HT1080 (cell line): ENCODE measurements at regions not wholly inside any gene's neighbourhood (a gene's known extent, or its start where the extent isn't known, plus 50 kb on each side); places are given as distances from the start of the nearest gene placed in this dataset.

Experiments
- DNase-seq: peaks from one replicate; pipeline ENCODE4 v3.0.0-alpha.2; 2015; ENCODE audit warnings: low read depth

DNA sequence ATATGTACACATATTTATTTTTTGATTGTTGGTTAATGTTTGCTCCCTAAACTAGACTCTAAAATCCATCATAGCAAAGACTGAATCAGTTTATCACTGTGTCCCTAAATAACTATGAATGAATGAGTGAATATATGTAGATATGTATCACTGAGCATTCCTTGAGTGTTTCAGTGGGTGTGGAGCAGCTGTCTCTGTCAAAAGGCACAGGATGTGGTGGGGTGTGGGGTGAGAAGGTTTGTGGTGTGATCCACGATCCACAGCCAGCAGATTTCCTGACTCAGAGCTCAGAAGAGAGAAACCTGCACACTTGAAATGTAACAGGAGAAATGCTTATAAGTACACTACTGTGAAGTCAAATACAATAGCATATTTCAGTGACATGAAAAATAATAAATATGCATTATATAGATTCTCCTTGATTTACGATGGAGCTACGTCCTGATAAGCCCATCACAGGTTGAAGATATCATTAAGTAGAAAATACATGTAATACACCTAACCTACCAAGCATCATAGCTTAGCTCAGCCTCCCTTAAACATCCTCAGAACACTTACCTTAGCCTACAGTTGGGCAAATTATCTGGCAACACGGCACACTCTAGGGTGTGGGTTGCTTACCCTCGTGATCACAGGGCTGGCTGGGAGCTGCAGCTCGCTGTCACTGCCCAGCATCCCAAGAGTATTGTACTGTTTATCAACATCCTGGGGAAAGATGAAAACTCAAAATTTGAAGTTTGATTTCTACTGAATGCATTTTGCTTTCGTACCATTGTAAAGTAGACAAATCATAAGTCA lies 287.0 kb downstream of the GAS1 start:
- DNase-seq, result peak; percentile 76

DNA sequence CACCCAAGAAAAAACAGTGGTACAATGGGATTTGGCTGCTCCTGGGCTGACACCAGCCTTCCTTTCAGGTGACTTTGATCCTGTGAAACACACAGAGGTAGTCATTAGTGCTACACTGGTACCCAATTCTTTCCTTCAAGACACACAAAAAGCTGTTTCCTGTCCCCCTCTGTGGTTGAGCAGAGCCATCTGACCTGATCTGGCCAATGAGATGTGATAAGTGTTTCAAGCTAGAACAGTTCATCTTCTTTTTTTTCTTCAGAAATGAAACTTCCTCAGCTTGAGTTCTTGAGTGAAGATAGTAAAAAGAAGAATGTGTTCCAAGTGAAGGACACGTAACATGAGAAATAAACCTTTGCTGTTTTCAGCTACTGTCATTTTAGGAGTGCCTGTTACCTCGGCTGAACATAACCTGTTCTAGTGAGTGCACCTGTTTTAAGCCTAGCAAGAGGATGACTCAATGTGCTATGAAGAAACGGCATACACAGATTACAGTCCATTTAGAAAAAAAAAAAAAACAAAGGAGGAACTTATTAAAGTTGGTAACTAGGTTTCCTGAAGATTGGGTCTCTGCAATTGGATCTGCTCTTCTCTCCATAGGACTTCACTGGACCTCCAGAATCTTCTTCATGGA lies 287.8 kb downstream of the GAS1 start:
- DNase-seq, result no peak

DNA sequence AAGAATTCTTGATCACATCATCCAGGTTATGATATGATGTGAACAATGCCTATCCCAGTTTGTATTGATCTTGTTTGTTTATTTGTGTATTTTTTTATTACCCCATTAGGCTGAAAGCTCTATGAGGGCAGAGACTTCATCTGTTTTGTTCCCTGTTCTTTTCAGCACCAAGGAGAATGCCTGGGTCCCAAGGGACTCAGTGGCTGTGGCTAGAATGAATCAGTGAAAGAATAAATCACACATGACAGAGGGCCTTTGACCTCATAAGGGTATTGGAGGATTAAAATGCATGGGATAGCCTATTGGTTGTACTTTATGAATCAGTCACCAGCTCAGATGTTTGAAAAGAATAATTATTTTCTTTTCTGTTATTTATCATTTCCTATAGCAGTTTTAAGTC lies 292.2 kb downstream of the GAS1 start:
- DNase-seq, result no peak

DNA sequence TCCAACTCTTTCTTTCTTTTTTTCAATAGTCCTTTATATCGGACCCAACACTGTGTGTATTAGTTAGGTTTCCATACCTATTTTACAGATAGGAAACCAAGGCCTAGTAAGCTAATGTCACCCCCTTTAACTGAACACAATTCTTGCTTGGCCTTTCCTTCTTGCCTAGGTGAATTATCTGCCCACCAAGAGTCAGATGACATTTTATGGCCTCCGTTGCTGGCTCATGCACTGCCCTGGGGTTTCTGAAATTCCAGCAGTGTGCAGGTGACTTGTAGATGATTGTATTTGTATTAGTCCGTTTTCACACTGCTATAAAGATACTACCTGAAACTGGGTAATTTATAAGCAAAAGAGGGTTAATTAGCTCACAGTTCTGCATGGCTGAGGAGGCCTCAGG lies 293.8 kb downstream of the GAS1 start:
- DNase-seq, result no peak

DNA sequence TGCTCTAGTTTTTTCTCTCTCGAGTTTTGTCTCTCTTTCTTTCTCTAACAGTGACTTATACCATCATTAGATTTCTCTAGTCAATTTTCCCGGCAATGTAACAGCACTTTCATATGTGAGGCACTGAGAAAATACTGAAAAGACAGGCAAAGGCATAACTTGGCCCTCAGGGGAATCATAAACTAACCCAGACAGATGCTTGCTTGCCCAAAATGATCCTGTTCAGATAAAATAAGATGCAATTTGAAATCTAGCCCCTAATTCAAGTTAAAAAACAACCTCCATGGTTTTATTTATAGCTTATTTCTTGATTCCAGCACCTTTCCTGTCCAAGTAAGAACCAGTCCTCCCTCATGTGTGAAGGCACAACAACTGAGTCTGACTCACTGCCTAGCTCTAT lies 294.6 kb downstream of the GAS1 start:
- DNase-seq, result no peak

GRCh38 chr9:86649913-86650312 lies 295.7 kb upstream of the TUT7 start:
- DNase-seq, result no peak

GRCh38 chr9:86648828-86649170 lies 294.6 kb upstream of the TUT7 start:
- DNase-seq, result no peak

- no peak for DNase-seq
These were observed 294.1 kb upstream of the TUT7 start for GRCh38 chr9:86648156-86648827.

GRCh38 chr9:86645303-86645702 lies 291.1 kb upstream of the TUT7 start:
- no peak for DNase-seq

- DNase-seq, result no peak
These were observed 290.4 kb upstream of the TUT7 start for GRCh38 chr9:86644675-86645034.

DNA sequence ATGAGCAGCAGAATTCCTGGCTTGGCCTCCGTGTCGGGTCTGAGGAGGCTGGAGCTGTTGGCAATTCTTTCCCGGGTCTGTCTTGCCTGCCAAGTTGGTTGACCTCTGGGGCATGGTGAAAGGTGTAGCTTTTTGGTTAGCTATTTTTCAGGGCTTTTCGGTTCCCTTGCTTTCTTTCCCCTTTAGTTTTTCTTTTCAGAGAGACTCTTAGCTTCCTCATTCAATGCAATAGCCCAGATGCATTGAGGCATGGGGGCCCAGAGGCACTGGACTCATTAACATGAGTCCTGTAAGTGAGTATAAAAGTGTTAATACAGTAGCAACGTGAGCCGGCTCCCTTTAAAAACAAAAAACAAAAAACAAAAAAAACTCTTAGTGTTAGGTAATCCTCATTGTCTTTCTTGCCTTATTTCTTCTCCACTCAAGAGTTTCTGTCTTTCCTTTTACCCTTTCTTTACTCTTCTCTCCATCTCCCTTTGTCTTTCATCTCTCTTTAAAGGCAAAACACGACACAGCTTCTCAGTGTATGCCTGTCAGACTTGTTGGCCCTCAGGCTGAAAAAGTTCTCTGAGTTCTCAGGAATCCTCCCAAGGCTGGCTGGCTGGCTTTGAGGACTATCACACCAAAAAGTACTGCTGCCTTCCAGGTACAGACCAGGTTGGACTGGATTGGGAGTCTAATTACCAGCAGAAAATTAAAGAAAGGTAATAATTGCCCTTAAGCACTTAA lies 289.9 kb upstream of the TUT7 start:
- DNase-seq, result no peak

GRCh38 chr9:86642721-86643120 lies 288.5 kb upstream of the TUT7 start:
- no peak for DNase-seq

- no peak for DNase-seq
These were observed 287.8 kb upstream of the TUT7 start for GRCh38 chr9:86641970-86642369.

- DNase-seq, result no peak
These were observed 285.7 kb upstream of the TUT7 start for GRCh38 chr9:86639899-86640379.

DNA sequence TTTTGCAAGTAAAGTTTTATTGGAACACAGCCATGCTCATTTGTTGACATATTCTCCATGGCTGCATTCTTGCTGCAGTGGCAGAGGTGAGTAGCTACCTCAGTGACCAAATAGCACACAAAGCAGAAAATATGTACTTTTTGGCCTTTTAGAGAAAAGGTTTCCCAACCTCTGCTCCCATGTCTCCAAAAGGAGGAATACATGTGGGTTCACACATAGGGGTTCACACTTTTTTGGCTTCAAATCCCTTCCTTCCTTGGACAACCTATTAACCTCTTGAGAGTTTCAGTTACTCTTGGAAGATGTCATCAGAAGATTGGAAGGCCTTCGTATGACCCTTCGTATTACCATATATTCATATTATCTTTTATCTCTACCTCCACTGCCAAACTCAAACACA lies 285.1 kb upstream of the TUT7 start:
- DNase-seq, result no peak

DNA sequence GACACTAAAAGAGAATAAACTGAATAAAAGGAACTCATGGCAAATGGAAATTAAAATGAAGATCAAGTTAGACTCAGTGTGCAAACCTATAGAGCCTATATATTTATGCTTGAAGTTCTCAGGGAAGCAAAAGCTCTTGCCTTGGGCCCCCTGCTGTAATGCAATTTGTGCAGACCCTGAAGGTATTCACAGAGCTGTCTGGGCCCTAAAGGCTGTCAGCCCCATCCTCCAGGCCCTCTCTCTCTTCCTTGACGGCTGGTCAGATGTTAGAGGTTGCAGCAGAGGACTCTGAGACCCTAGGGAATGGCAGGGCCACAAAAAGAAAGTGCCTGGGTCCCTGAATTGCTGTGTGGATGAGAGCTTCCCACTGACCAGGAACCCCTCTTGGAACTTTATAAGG lies 283.9 kb upstream of the TUT7 start:
- no peak for DNase-seq

- no peak for DNase-seq
These were observed 283.3 kb upstream of the TUT7 start for GRCh38 chr9:86637515-86637914.

GRCh38 chr9:86636519-86636918 lies 282.3 kb upstream of the TUT7 start:
- DNase-seq, result no peak

DNA sequence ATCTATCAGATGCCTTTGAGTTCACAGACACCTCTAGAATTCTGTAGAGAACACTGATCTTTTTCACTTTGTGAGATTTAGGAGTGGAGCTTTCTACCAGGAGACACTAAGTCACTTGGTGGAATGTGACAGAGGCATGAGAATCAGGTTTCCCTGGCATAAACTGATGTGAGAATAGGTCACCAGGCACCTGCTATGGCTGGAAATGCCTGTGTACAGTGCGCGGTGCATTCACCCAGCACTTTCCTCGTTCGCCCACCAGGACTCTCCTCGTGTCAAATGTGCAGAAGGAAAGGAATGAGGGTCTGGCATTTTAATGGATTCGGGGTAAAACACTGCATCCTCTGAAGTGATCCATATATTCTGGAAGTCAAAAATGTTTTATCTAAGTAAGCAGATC lies 281.8 kb upstream of the TUT7 start:
- DNase-seq, result no peak

DNA sequence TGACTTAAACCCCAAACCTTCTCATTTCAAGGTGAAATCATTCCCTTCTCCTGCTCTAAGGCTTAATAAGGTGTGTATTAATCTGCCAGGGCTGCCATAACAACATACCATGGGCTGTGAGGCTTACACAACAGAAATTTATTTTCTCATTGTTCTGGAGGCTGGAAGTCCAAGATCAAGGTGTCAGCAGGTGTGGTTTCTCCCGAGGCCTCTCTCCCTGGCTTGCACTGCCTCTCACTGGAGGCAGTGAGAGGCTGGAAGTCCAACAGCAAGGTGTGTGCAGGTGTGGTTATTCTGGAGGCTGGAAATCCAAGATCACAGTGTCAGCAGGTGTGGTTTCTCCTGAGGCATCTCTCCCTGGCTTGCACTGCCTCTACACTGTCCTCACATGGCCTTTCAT lies 280.3 kb upstream of the TUT7 start:
- DNase-seq, result no peak

DNA sequence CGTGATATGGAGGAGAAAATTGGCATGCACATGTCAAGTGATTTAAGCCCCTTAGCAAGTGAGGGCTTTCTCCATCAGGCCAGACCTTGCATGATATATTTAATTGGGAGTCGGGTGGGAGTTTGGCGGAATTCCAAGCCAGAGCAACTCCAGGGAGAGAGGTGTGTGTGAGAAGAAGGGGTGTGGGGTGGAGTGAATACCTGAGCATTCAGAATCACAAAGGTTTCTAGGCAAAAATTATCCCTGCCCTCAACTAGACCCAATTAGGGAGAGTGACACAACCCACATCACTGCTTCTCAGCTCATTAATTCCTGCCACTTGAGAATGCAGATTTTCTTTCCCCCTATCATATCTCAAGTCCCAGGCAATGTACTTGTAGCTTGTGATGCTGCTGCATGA lies 279.7 kb upstream of the TUT7 start:
- DNase-seq, result no peak

DNA sequence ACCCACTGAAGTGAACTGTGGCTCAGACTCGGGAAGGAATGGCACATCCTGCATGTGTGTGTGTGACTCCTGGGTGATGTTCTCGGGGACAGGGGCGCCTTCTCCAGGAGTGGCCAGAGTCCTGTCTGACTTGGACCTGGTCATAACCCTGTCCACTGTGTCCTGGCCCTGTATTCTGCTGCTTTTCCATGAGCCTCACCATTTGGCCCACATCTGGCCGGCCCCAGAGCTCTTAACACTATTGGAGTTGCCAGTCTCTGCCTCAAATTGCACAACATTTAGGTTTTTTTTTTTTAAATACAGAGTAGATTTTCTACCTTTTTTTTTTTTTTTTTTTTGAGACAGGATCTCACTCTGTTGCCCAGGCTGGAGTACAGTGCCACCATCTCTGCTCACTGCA lies 278.3 kb upstream of the TUT7 start:
- no peak for DNase-seq
